A673 (cell line): ENCODE measurements at regions not wholly inside any gene's neighbourhood (a gene's known extent, or its start where the extent isn't known, plus 50 kb on each side); places are given as distances from the start of the nearest gene placed in this dataset.

Experiments
- BruUV-seq: library from RNA; stranded (reverse); fragments of 400-500 nt; replicated peaks from 2 replicates; lab custom pipeline; 2021; lab: Mats Ljungman, UMichigan
- CTCF ChIA-PET: fragments of 300-600 bp; sonication (Branson Sonifier 250); formaldehyde crosslinking; loops from one replicate; lab custom pipeline; 2022; ENCODE audit warnings: antibody characterized with exemption; lab: Charles Lee
- POLR2A ChIA-PET: fragments of 300-600 bp; sonication (Branson Sonifier 250); formaldehyde crosslinking; loops from one replicate; lab custom pipeline; 2022; ENCODE audit warnings: antibody characterized with exemption; ENCODE audit not compliant: low non-redundant PET; lab: Charles Lee
- DNase-seq: peaks from one replicate; pipeline ENCODE4 v3.0.0-alpha.2; 2015; ENCODE audit warnings: low spot score
- H3K27ac ChIP-seq: fragments of 200-600 bp; sonication (generic); 2 replicates; pipeline ENCODE4 v1.5.1; 2016; ENCODE audit warnings: mixed run types, low read depth, mild to moderate bottlenecking, mixed read lengths, antibody characterized with exemption, low read length; ENCODE audit not compliant: poor library complexity, severe bottlenecking
- H3K27me3 ChIP-seq: fragments of 200-600 bp; sonication (generic); replicated peaks from 2 replicates; pipeline ENCODE4 v1.6.1; 2017; ENCODE audit warnings: mixed run types, low read depth, mild to moderate bottlenecking, mixed read lengths, antibody characterized with exemption, low read length; ENCODE audit not compliant: insufficient read depth, poor library complexity
- H3K36me3 ChIP-seq: fragments of 200-600 bp; sonication (generic); 2 replicates; pipeline ENCODE4 v1.6.1; 2016; ENCODE audit warnings: mixed run types, mild to moderate bottlenecking, mixed read lengths, antibody characterized with exemption, low read length; ENCODE audit not compliant: insufficient read depth, poor library complexity, severe bottlenecking
- H3K4me1 ChIP-seq: fragments of 200-600 bp; sonication (generic); 2 replicates; pipeline ENCODE4 v1.6.1; 2017; ENCODE audit warnings: mixed run types, mild to moderate bottlenecking, mixed read lengths, antibody characterized with exemption, low read length; ENCODE audit not compliant: insufficient read depth, poor library complexity, severe bottlenecking
- H3K4me3 ChIP-seq: fragments of 200-600 bp; sonication (generic); 2 replicates; pipeline ENCODE4 v1.5.1; 2016; ENCODE audit warnings: low read depth, mixed run types, mild to moderate bottlenecking, mixed read lengths, low read length; ENCODE audit not compliant: poor library complexity, severe bottlenecking
- H3K9me3 ChIP-seq: fragments of 200-600 bp; sonication (generic); 2 replicates; pipeline ENCODE4 v1.6.1; 2016; ENCODE audit warnings: mixed run types, low read depth, mild to moderate bottlenecking, mixed read lengths, antibody characterized with exemption, low read length; ENCODE audit not compliant: poor library complexity, severe bottlenecking
- EZH2 ChIP-seq: fragments of 200-600 bp; sonication (generic); IDR thresholded peaks from 2 replicates; pipeline ENCODE4 v1.6.1; 2017; ENCODE audit warnings: borderline replicate concordance, low read depth, mild to moderate bottlenecking, mixed read lengths, antibody characterized with exemption, low read length; ENCODE audit not compliant: poor library complexity, severe bottlenecking
- intact Hi-C: fragments of 100-400 bp; cut with micrococcal nuclease; formaldehyde crosslinking; loops from one replicate; pipeline ENCODE4 v1.10.0; 2022; ENCODE audit not compliant: unreplicated experiment
- TF ChIP-seq, protein P1 (sequence below): fragments of 300-800, 200-600 bp; sonication (generic); conservative IDR thresholded peaks from 2 replicates; pipeline ENCODE4 v1.5.1; 2017; ENCODE audit warnings: low read depth, mild to moderate bottlenecking, antibody characterized with exemption, low read length, moderate library complexity, mixed read lengths

- no peak overlapping the region for H3K27ac ChIP-seq
- TF ChIP-seq, protein P1, sequence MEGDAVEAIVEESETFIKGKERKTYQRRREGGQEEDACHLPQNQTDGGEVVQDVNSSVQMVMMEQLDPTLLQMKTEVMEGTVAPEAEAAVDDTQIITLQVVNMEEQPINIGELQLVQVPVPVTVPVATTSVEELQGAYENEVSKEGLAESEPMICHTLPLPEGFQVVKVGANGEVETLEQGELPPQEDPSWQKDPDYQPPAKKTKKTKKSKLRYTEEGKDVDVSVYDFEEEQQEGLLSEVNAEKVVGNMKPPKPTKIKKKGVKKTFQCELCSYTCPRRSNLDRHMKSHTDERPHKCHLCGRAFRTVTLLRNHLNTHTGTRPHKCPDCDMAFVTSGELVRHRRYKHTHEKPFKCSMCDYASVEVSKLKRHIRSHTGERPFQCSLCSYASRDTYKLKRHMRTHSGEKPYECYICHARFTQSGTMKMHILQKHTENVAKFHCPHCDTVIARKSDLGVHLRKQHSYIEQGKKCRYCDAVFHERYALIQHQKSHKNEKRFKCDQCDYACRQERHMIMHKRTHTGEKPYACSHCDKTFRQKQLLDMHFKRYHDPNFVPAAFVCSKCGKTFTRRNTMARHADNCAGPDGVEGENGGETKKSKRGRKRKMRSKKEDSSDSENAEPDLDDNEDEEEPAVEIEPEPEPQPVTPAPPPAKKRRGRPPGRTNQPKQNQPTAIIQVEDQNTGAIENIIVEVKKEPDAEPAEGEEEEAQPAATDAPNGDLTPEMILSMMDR = no peak
- TF ChIP-seq EZH2 = no peak
- ChIA-PET POLR2A (no interaction called here), CTCF (no interaction called here)
- peaks cover 12% of the 10 kb centered on the region for H3K9me3 ChIP-seq
- no peak overlapping the region for H3K4me3 ChIP-seq
- intact Hi-C loops = no loop called here
- no peaks in the 10 kb centered on the region for H3K36me3 ChIP-seq
- H3K27me3 ChIP-seq = no peaks in the 10 kb centered on the region
- DNase-seq = no peak
- no peaks in the 10 kb centered on the region for H3K4me1 ChIP-seq
- no TSS peak for BruUV-seq
These were observed 608.0 kb downstream of the BRINP1 start for GRCh38 chr9:118761016-118761790.

GRCh38 chr9:118767571-118767970, 601.7 kb downstream of the BRINP1 start:
- BruUV-seq = no TSS peak
- Histone ChIP-seq H3K27me3 (no peaks in the 10 kb centered on the region), H3K4me1 (no peaks in the 10 kb centered on the region), H3K36me3 (no peaks in the 10 kb centered on the region), H3K9me3 (no peaks in the 10 kb centered on the region), H3K27ac (no peak overlapping the region), H3K4me3 (no peak overlapping the region)
- no peak for DNase-seq
- POLR2A ChIA-PET = no interaction called here
- CTCF ChIA-PET = no interaction called here
- intact Hi-C loops = no loop called here
- TF ChIP-seq EZH2 = no peak
- TF ChIP-seq, protein P1 = no peak

DNA sequence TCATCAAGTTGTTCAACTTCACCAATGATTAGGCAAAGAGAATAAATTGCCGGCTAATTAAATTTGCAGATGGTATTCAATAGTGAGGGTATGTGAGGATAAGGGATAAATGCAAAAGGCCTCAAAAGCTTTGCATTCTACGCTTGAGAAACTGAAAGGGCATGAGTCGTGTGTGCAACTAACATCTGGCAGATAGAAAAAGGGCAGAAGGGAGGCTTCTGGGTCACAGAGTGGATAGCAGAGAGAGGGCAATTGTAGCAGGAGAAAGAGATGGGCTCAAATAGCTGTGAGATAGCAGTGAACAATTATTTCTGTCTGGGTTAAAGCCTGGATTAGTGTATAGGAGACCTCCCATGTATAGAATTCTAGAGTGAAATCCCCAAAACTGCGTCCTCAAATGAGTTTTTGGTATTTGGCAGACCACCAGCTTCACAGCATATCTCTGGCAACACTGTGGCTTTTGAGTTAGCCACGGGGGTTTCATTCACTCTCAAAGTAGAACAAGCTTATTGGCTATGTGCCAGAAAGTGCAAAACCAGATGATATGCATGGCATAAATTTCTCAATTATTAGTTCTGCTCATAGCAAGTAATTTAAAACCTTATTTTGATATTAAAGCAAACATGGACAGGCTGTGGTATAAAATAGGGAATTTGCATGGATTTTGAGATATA, 586.3 kb downstream of the BRINP1 start:
- no peaks in the 10 kb centered on the region for H3K27me3 ChIP-seq
- H3K4me1 ChIP-seq = no peaks in the 10 kb centered on the region
- DNase-seq = peak; percentile 1
- intact Hi-C loops = no loop called here
- H3K27ac ChIP-seq = no peak overlapping the region
- H3K36me3 ChIP-seq = no peaks in the 10 kb centered on the region
- TF ChIP-seq, protein P1 = no peak
- no peak for TF ChIP-seq EZH2
- ChIA-PET CTCF (no interaction called here), POLR2A (no interaction called here)
- no peak overlapping the region for H3K4me3 ChIP-seq
- peaks cover 5% of the 10 kb centered on the region for H3K9me3 ChIP-seq
- BruUV-seq = no TSS peak
